ENCODE measurements at regions not wholly inside any gene's neighbourhood (a gene's known extent, or its start where the extent isn't known, plus 50 kb on each side); places are given as distances from the start of the nearest gene placed in this dataset.

DNA sequence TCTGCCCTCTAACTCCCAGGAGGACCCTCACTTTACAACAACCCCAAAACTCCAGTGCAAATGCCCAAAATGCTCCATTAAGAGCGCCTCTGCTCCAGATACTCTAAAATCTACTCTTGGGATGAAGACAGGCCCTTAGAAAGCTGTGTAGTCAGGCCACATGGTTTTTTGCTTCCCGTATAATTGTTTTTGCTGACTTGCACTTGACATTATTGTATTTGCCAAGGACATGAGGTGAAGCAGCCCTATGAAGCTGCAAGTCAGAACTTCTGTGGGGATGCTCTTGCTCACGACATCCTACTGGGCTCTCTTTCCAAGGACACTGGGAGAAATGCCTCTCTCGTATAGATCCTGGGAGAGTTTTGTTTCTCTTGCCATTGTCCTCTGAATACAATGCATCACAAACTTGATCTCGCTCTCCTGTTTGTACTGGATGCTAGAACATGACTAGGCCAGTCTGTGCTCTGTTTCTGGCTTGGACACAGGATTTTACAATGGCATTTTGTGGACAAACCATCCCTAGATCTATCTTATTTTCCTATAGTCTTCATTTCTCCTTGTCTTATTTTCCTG, 177.2 kb upstream of the DTNBP1 start (continued):
- TF ChIP-seq ATF2 (tag by site-specific recombination; IDR thresholded peaks at IDR 0.05; ENCODE audit: low read depth) = no peak
- TF ChIP-seq BCL11A (tag by site-specific recombination; IDR thresholded peaks at IDR 0.05; ENCODE audit: low read depth) = no peak
- TF ChIP-seq ZNF658 (tag by site-specific recombination; IDR thresholded peaks at IDR 0.05) = no peak
- TF ChIP-seq, protein P1, sequence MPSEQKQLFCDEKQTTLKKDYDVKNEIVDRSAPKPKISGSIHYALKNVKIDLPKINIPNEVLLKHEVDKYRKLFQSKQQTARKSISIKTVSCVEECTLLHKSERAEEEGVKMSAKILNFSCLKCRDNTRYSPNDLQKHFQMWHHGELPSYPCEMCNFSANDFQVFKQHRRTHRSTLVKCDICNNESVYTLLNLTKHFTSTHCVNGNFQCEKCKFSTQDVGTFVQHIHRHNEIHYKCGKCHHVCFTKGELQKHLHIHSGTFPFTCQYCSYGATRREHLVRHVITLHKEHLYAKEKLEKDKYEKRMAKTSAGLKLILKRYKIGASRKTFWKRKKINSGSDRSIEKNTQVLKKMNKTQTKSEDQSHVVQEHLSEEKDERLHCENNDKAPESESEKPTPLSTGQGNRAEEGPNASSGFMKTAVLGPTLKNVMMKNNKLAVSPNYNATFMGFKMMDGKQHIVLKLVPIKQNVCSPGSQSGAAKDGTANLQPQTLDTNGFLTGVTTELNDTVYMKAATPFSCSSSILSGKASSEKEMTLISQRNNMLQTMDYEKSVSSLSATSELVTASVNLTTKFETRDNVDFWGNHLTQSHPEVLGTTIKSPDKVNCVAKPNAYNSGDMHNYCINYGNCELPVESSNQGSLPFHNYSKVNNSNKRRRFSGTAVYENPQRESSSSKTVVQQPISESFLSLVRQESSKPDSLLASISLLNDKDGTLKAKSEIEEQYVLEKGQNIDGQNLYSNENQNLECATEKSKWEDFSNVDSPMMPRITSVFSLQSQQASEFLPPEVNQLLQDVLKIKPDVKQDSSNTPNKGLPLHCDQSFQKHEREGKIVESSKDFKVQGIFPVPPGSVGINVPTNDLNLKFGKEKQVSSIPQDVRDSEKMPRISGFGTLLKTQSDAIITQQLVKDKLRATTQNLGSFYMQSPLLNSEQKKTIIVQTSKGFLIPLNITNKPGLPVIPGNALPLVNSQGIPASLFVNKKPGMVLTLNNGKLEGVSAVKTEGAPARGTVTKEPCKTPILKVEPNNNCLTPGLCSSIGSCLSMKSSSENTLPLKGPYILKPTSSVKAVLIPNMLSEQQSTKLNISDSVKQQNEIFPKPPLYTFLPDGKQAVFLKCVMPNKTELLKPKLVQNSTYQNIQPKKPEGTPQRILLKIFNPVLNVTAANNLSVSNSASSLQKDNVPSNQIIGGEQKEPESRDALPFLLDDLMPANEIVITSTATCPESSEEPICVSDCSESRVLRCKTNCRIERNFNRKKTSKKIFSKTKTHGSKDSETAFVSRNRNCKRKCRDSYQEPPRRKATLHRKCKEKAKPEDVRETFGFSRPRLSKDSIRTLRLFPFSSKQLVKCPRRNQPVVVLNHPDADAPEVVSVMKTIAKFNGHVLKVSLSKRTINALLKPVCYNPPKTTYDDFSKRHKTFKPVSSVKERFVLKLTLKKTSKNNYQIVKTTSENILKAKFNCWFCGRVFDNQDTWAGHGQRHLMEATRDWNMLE (tag by site-specific recombination; conservative IDR thresholded peaks at IDR 0.05; ENCODE audit: low read depth) = no peak
- TF ChIP-seq ZFHX2 (tag by site-specific recombination; conservative IDR thresholded peaks at IDR 0.05) = no peak

GRCh38 chr6:15837205-15837604, 174.4 kb upstream of the DTNBP1 start:
- no peaks in the 10 kb centered on the region for H3K9me3 ChIP-seq (ENCODE audit: control insufficient read depth, insufficient read depth, low read depth, low read length)
- H3K36me3 ChIP-seq (ENCODE audit: control insufficient read depth in 2 of 2, insufficient read depth in 1 of 2, low read length in 2 of 2) = no peaks in the 10 kb centered on the region
- POLR2A ChIA-PET = interaction anchor here (1.2 kb wide), 1 partner anchor 13 kb away, joined by 3 read pairs; no protein-coding TSS in a partner anchor
- H3K4me3 ChIP-seq (ENCODE audit: low read depth, low read length) = no peak overlapping the region
- H3K27ac ChIP-seq (ENCODE audit: extremely low read depth, low read depth, low read length) = no peak overlapping the region
- no peak for TF ChIP-seq ZNF830 (tag by site-specific recombination; IDR thresholded peaks at IDR 0.05; ENCODE audit: low read depth)
- no peak for TF ChIP-seq ZNF292 (tag by site-specific recombination; IDR thresholded peaks at IDR 0.05; ENCODE audit: borderline replicate concordance, low read depth)
- no peak for TF ChIP-seq ZBTB48 (tag by site-specific recombination; IDR thresholded peaks at IDR 0.05)
- no peak for TF ChIP-seq PRDM1 (tag by site-specific recombination; IDR thresholded peaks at IDR 0.05)
- TF ChIP-seq BCL11B (tag by site-specific recombination; IDR thresholded peaks at IDR 0.05; ENCODE audit: low read depth) = no peak
- no peak for TF ChIP-seq ZNF785 (tag by site-specific recombination; IDR thresholded peaks at IDR 0.05)
- no peak for TF ChIP-seq ZNF529 (tag by site-specific recombination; IDR thresholded peaks at IDR 0.05; ENCODE audit: insufficient replicate concordance)
- TF ChIP-seq ZNF350 (tag by site-specific recombination; IDR thresholded peaks at IDR 0.05) = no peak
- TF ChIP-seq ZNF2 (tag by site-specific recombination; IDR thresholded peaks at IDR 0.05) = no peak
- no peak for TF ChIP-seq ZNF155 (tag by site-specific recombination; IDR thresholded peaks at IDR 0.05)
- TF ChIP-seq BCL11A (tag by site-specific recombination; IDR thresholded peaks at IDR 0.05; ENCODE audit: low read depth) = no peak
- no peak for TF ChIP-seq ZNF426 (tag by site-specific recombination; IDR thresholded peaks at IDR 0.05)
- TF ChIP-seq ZBTB6 (tag by site-specific recombination; IDR thresholded peaks at IDR 0.05) = no peak
- TF ChIP-seq ZNF530 (tag by site-specific recombination; IDR thresholded peaks at IDR 0.05; ENCODE audit: low read depth) = no peak
- TF ChIP-seq EGR2 (tag by site-specific recombination; IDR thresholded peaks at IDR 0.05; ENCODE audit: low read depth) = no peak
- TF ChIP-seq, protein P2, sequence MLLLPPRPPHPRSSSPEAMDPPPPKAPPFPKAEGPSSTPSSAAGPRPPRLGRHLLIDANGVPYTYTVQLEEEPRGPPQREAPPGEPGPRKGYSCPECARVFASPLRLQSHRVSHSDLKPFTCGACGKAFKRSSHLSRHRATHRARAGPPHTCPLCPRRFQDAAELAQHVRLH (tag by site-specific recombination; IDR thresholded peaks at IDR 0.05) = no peak
- no peaks in the 10 kb centered on the region; the same call in 1 of the 2 replicates for H3K4me1 ChIP-seq (ENCODE audit: control insufficient read depth, insufficient read depth, low read length)
- CTCF ChIA-PET = interaction anchor here (0.6 to 0.7 kb wide), 5 partner anchors 56 to 401 kb away, joined by 3 to 4 read pairs (median 3); partner anchors contain the start of gene GMPR
